ENCODE measurements at regions not wholly inside any gene's neighbourhood (a gene's known extent, or its start where the extent isn't known, plus 50 kb on each side); places are given as distances from the start of the nearest gene placed in this dataset.

GRCh38 chr2:82731824-82732223 lies 1727.3 kb downstream of the SUCLG1 start:
- TF ChIP-seq CTCF (IDR thresholded peaks at IDR 0.05; ENCODE audit: insufficient read depth, low read length, poor library complexity, severe bottlenecking) (no peak), EZH2phosphoT487 (conservative IDR thresholded peaks at IDR 0.05; ENCODE audit: low read length) (no peak)

Measured in SU-DHL-6 (cell line).